ENCODE measurements at regions not wholly inside any gene's neighbourhood (a gene's known extent, or its start where the extent isn't known, plus 50 kb on each side); places are given as distances from the start of the nearest gene placed in this dataset.

GRCh38 chr16:63720848-63721247, 1401.0 kb downstream of the CDH11 start:
- TF ChIP-seq CTCF (IDR thresholded peaks at IDR 0.05) = peak in 1 of 6 experiments; percentile 7
- TF ChIP-seq POLR2A (IDR thresholded peaks at IDR 0.05) = no peak
